Calu3 (cell line): ENCODE measurements at regions not wholly inside any gene's neighbourhood (a gene's known extent, or its start where the extent isn't known, plus 50 kb on each side); places are given as distances from the start of the nearest gene placed in this dataset.

ENCODE experiments used
- BruUV-seq: library from RNA; stranded (reverse); fragments of 400-500 nt; replicated peaks from 2 replicates; lab custom pipeline; 2021; lab: Mats Ljungman, UMichigan
- CTCF ChIA-PET: fragments of 300-600 bp; sonication (Branson Sonifier 250); formaldehyde crosslinking; loops from one replicate; lab custom pipeline; 2022; ENCODE audit warnings: antibody characterized with exemption; lab: Charles Lee
- DNase-seq: peaks from one replicate; pipeline ENCODE4 v3.0.0; 2022
- H3K27ac Mint-ChIP-seq: one replicate; pipeline ENCODE4 v1.8.0; 2022; ENCODE audit warnings: mixed read lengths; ENCODE audit not compliant: unreplicated experiment
- H3K27me3 Mint-ChIP-seq: one replicate; pipeline ENCODE4 v1.8.0; 2022; ENCODE audit warnings: mixed read lengths; ENCODE audit not compliant: unreplicated experiment
- H3K36me3 Mint-ChIP-seq: one replicate; pipeline ENCODE4 v1.8.0; 2022; ENCODE audit warnings: mild to moderate bottlenecking, moderate library complexity, mixed read lengths; ENCODE audit not compliant: insufficient read depth, unreplicated experiment
- H3K4me1 Mint-ChIP-seq: one replicate; pipeline ENCODE4 v1.8.0; 2022; ENCODE audit warnings: mild to moderate bottlenecking, low read depth, mixed read lengths; ENCODE audit not compliant: unreplicated experiment
- H3K4me3 Mint-ChIP-seq: one replicate; pipeline ENCODE4 v1.8.0; 2022; ENCODE audit warnings: mild to moderate bottlenecking, low read depth, moderate library complexity, mixed read lengths; ENCODE audit not compliant: unreplicated experiment
- H3K9me3 Mint-ChIP-seq: one replicate; pipeline ENCODE4 v1.8.0; 2022; ENCODE audit warnings: low read depth, mixed read lengths; ENCODE audit not compliant: unreplicated experiment
- CTCF ChIP-seq: fragments of 200-600 bp; IDR thresholded peaks from one replicate; pipeline ENCODE4 v1.8.0; 2022; ENCODE audit warnings: antibody characterized with exemption; ENCODE audit not compliant: unreplicated experiment
- intact Hi-C: fragments of 100-400 bp; cut with micrococcal nuclease; formaldehyde crosslinking; loops from one replicate; pipeline ENCODE4 v1.10.0; 2022; ENCODE audit not compliant: unreplicated experiment

- CTCF ChIA-PET: interaction anchor here (0.6 kb wide), 1 partner anchor 166 kb away, joined by 4 read pairs; no protein-coding TSS in a partner anchor
- Mint-ChIP-seq H3K9me3 (no peaks in the 10 kb centered on the region), H3K27me3 (peaks cover 63% of the 10 kb centered on the region), H3K27ac (no peak overlapping the region), H3K36me3 (no peaks in the 10 kb centered on the region), H3K4me1 (no peaks in the 10 kb centered on the region), H3K4me3 (no peak overlapping the region)
- no peak for DNase-seq
- intact Hi-C loops: no loop called here
- BruUV-seq: no TSS peak
- TF ChIP-seq CTCF: no peak
These were observed 288.8 kb downstream of the FOXL1 start for GRCh38 chr16:86866986-86867722.

- Mint-ChIP-seq H3K4me1 (no peaks in the 10 kb centered on the region), H3K27me3 (peaks cover 71% of the 10 kb centered on the region)
These were observed 289.7 kb downstream of the FOXL1 start for GRCh38 chr16:86868070-86868469.

GRCh38 chr16:86868786-86869185 is 290.4 kb downstream of the FOXL1 start:
- Mint-ChIP-seq H3K27ac (no peak overlapping the region), H3K4me1 (no peaks in the 10 kb centered on the region), H3K36me3 (no peaks in the 10 kb centered on the region)

More at GRCh38 chr16:86868070-86868469, 289.7 kb downstream of the FOXL1 start:
- no TSS peak for BruUV-seq
- H3K36me3 Mint-ChIP-seq: no peaks in the 10 kb centered on the region
- H3K27ac Mint-ChIP-seq: no peak overlapping the region
- DNase-seq: no peak
- no peaks in the 10 kb centered on the region for H3K9me3 Mint-ChIP-seq
- CTCF ChIA-PET: interaction anchor here (0.8 kb wide), 1 partner anchor 13 kb away, joined by 3 read pairs; no protein-coding TSS in a partner anchor
- intact Hi-C loops: no loop called here
- H3K4me3 Mint-ChIP-seq: no peak overlapping the region
- no peak for TF ChIP-seq CTCF

GRCh38 chr16:86869288-86870022 is 291.1 kb downstream of the FOXL1 start:
- CTCF ChIA-PET: no interaction called here
- H3K9me3 Mint-ChIP-seq: no peaks in the 10 kb centered on the region
- H3K4me1 Mint-ChIP-seq: no peaks in the 10 kb centered on the region
- no peak for TF ChIP-seq CTCF
- intact Hi-C loops: loop anchor here (5.0 kb wide), 1 partner anchor 307 kb away; no protein-coding TSS in a partner anchor
- H3K27ac Mint-ChIP-seq: no peak overlapping the region
- peaks cover 71% of the 10 kb centered on the region for H3K27me3 Mint-ChIP-seq
- no peaks in the 10 kb centered on the region for H3K36me3 Mint-ChIP-seq
- no peak overlapping the region for H3K4me3 Mint-ChIP-seq
- no peak for DNase-seq
- BruUV-seq: no TSS peak

More at GRCh38 chr16:86868786-86869185, 290.4 kb downstream of the FOXL1 start:
- Mint-ChIP-seq H3K9me3 (no peaks in the 10 kb centered on the region), H3K27me3 (peaks cover 71% of the 10 kb centered on the region), H3K4me3 (no peak overlapping the region)
- TF ChIP-seq CTCF: no peak
- intact Hi-C loops: no loop called here
- no TSS peak for BruUV-seq
- no peak for DNase-seq
- CTCF ChIA-PET: no interaction called here
